Tibial nerve (tissue), 4 donors: ENCODE measurements at regions not wholly inside any gene's neighbourhood (a gene's known extent, or its start where the extent isn't known, plus 50 kb on each side); places are given as distances from the start of the nearest gene placed in this dataset.

Source experiments
- DNase-seq, 2 donors: peaks; one replicate each; pipeline ENCODE4 v3.0.0-alpha.2; 2019; ENCODE audit warnings: low spot score in 2 of 2
- H3K27ac ChIP-seq, 4 donors: fragments of 200-600 bp; sonication (generic) in 3 of 4; one replicate each; pipeline ENCODE4 v1.5.1; 2017 to 2019; ENCODE audit warnings: mild to moderate bottlenecking in 1 of 4
- H3K27me3 ChIP-seq, 2 donors: fragments of 200-600 bp; sonication (generic) in 1 of 2; one replicate each; pipeline versions ENCODE4 v1.5.1 to v1.6.0; 2017 to 2019
- H3K36me3 ChIP-seq, 3 donors: fragments of 200-600 bp; sonication (generic); one replicate each; pipeline ENCODE4 v1.5.1; 2018 to 2019
- H3K4me1 ChIP-seq, 4 donors: fragments of 200-600 bp; sonication (generic) in 3 of 4; one replicate each; pipeline ENCODE4 v1.5.1; 2017 to 2019
- H3K4me3 ChIP-seq, 4 donors: fragments of 200-600 bp; sonication (generic) in 3 of 4; one replicate each; pipeline ENCODE4 v1.5.1; 2017 to 2019; ENCODE audit warnings: mild to moderate bottlenecking in 1 of 4, moderate library complexity in 1 of 4
- H3K9me3 ChIP-seq, 4 donors: fragments of 200-600 bp; sonication (generic) in 3 of 4; one replicate each; pipeline ENCODE4 v1.5.1; 2017 to 2019
- CTCF ChIP-seq, 5 experiments: fragments of 200-600 bp in 3 of 5; fragments of 450-650 bp in 2 of 5; sonication (generic) in 3 of 5; IDR thresholded peaks; one replicate each; pipeline ENCODE4 v1.5.1; 2016 to 2019; ENCODE audit warnings: antibody characterized with exemption in 5 of 5, mild to moderate bottlenecking in 3 of 5, moderate library complexity in 2 of 5
- EP300 ChIP-seq, 2 donors: sonication (generic); formaldehyde crosslinking; IDR thresholded peaks; one replicate each; pipeline ENCODE4 v1.6.1; 2017; ENCODE audit warnings: antibody characterized with exemption in 2 of 2, mild to moderate bottlenecking in 1 of 2
- POLR2A ChIP-seq, 2 donors: fragments of 450-650 bp; IDR thresholded peaks; one replicate each; pipeline ENCODE4 v1.6.1; 2017; ENCODE audit warnings: antibody characterized with exemption in 2 of 2, mild to moderate bottlenecking in 2 of 2, moderate library complexity in 2 of 2
- WGBS, 2 donors: methylation state at CpG; one replicate each; pipeline ENCODE4 v1.1.5; 2018; 5-methylcytosine and 5-hydroxymethylcytosine counted together

GRCh38 chr12:124667506-124668326, 100.3 kb upstream of the NCOR2 start:
- DNase-seq, result no peak
- Histone ChIP-seq H3K36me3 (no peaks in the 10 kb centered on the region), H3K4me1 (peaks cover 0 to 30% (median 9%) of the 10 kb centered on the region in 4 donors), H3K27me3 (no peaks in the 10 kb centered on the region), H3K9me3 (peaks cover 0 to 13% (median 3%) of the 10 kb centered on the region in 4 donors), H3K27ac (no peak overlapping the region), H3K4me3 (no peak overlapping the region)
- TF ChIP-seq EP300 (IDR thresholded peaks at IDR 0.05), result no peak
- TF ChIP-seq POLR2A (IDR thresholded peaks at IDR 0.05), result no peak
- TF ChIP-seq CTCF (IDR thresholded peaks at IDR 0.05), result no peak
- 90% methylated on average over 21 of the region's 21 CpGs for WGBS, 2 donors

- no peaks in the 10 kb centered on the region for H3K36me3 ChIP-seq
- WGBS, 2 donors, result 92 to 100% methylated on average over 4 of the region's 4 CpGs
- H3K4me3 ChIP-seq, result no peak overlapping the region
- no peaks in the 10 kb centered on the region for H3K27me3 ChIP-seq
- peaks cover 0 to 13% (median 3%) of the 10 kb centered on the region in 4 donors for H3K9me3 ChIP-seq
- H3K4me1 ChIP-seq, result peaks cover 0 to 35% (median 12%) of the 10 kb centered on the region in 4 donors
- DNase-seq, result no peak
- no peak overlapping the region for H3K27ac ChIP-seq
- TF ChIP-seq POLR2A (IDR thresholded peaks at IDR 0.05) (no peak), EP300 (IDR thresholded peaks at IDR 0.05) (no peak), CTCF (IDR thresholded peaks at IDR 0.05) (no peak)
Measured at GRCh38 chr12:124666722-124667259, 99.4 kb upstream of the NCOR2 start.

GRCh38 chr12:124665511-124665910, 98.1 kb upstream of the NCOR2 start:
- Histone ChIP-seq H3K4me1 (peaks cover 0 to 48% (median 16%) of the 10 kb centered on the region in 4 donors), H3K27ac (no peak overlapping the region), H3K9me3 (peaks cover 0 to 13% (median 3%) of the 10 kb centered on the region in 4 donors), H3K36me3 (no peaks in the 10 kb centered on the region), H3K27me3 (no peaks in the 10 kb centered on the region), H3K4me3 (no peak overlapping the region)
- no peak for DNase-seq
- WGBS, 2 donors, result 96% methylated on average over 1 of the region's 1 CpG
- TF ChIP-seq EP300 (IDR thresholded peaks at IDR 0.05) (no peak), CTCF (IDR thresholded peaks at IDR 0.05) (no peak), POLR2A (IDR thresholded peaks at IDR 0.05) (no peak)

GRCh38 chr12:124664395-124665111, 97.1 kb upstream of the NCOR2 start:
- H3K27me3 ChIP-seq, result no peaks in the 10 kb centered on the region
- peaks cover 0 to 13% (median 3%) of the 10 kb centered on the region in 4 donors for H3K9me3 ChIP-seq
- no peaks in the 10 kb centered on the region for H3K36me3 ChIP-seq
- H3K4me1 ChIP-seq, result peaks cover 0 to 53% (median 18%) of the 10 kb centered on the region in 4 donors
- WGBS, 2 donors, result 60 to 68% methylated on average over 6 of the region's 6 CpGs
- TF ChIP-seq EP300 (IDR thresholded peaks at IDR 0.05), result no peak
- no peak for TF ChIP-seq CTCF (IDR thresholded peaks at IDR 0.05)
- TF ChIP-seq POLR2A (IDR thresholded peaks at IDR 0.05), result no peak
- no peak overlapping the region for H3K4me3 ChIP-seq
- H3K27ac ChIP-seq, result peak overlapping the region in 2 of 4 donors; percentile 69 to 71
- no peak for DNase-seq
